H54 (cell line): ENCODE measurements at regions not wholly inside any gene's neighbourhood (a gene's known extent, or its start where the extent isn't known, plus 50 kb on each side); places are given as distances from the start of the nearest gene placed in this dataset.
"Not testable (repeated sequence)": the region's sequence is repeated elsewhere in the genome, so short reads cannot be mapped to it uniquely, and the experiment has no call there.

Experiments used
- DNase-seq: peaks from one replicate; pipeline ENCODE4 v3.0.0; 2011; ENCODE audit warnings: low spot score, mixed read lengths; ENCODE audit not compliant: insufficient read length
- FAIRE-seq: peaks from 3 replicates; lab custom pipeline; 2011; peaks lifted over from hg19 to GRCh38; lab: Jason Lieb, UNC
- POLR2A ChIP-seq: IDR thresholded peaks from 2 replicates; pipeline ENCODE4 v1.6.1; 2011; ENCODE audit warnings: low read depth, mild to moderate bottlenecking, low read length

- not testable (repeated sequence) for DNase-seq, FAIRE-seq
Observed at GRCh38 chrX:153266140-153266539, 55.4 kb downstream of the PNMA6F start.

- FAIRE-seq, result not testable (repeated sequence)
Observed at GRCh38 chrX:153260468-153260867, 61.1 kb downstream of the PNMA6F start.

GRCh38 chrX:153253239-153253638 lies 68.3 kb downstream of the PNMA6F start:
- not testable (repeated sequence) for DNase-seq, FAIRE-seq

More at GRCh38 chrX:153260468-153260867, 61.1 kb downstream of the PNMA6F start:
- not testable (repeated sequence) for DNase-seq

- FAIRE-seq, result not testable (repeated sequence)
Observed at GRCh38 chrX:153252378-153253129, 69.0 kb downstream of the PNMA6F start.

GRCh38 chrX:153251952-153252351 lies 69.6 kb downstream of the PNMA6F start:
- not testable (repeated sequence) for DNase-seq, FAIRE-seq

More at GRCh38 chrX:153252378-153253129, 69.0 kb downstream of the PNMA6F start:
- not testable (repeated sequence) for DNase-seq

- not testable (repeated sequence) for FAIRE-seq, DNase-seq
Observed at GRCh38 chrX:153250762-153251161, 70.8 kb downstream of the PNMA6F start.

- DNase-seq (peak; percentile 6), FAIRE-seq (no peak)
- no peak for TF ChIP-seq POLR2A
Observed at GRCh38 chrX:153245288-153245731, 66.2 kb downstream of the MAGEA1 start.

- no peak for TF ChIP-seq POLR2A
- no peak for FAIRE-seq
- no peak for DNase-seq
Observed at GRCh38 chrX:153244767-153245166, 65.7 kb downstream of the MAGEA1 start.

GRCh38 chrX:153238361-153238760 lies 59.3 kb downstream of the MAGEA1 start:
- no peak for DNase-seq
- no peak for FAIRE-seq
- no peak for TF ChIP-seq POLR2A
